ENCODE measurements at regions not wholly inside any gene's neighbourhood (a gene's known extent, or its start where the extent isn't known, plus 50 kb on each side); places are given as distances from the start of the nearest gene placed in this dataset.

DNA sequence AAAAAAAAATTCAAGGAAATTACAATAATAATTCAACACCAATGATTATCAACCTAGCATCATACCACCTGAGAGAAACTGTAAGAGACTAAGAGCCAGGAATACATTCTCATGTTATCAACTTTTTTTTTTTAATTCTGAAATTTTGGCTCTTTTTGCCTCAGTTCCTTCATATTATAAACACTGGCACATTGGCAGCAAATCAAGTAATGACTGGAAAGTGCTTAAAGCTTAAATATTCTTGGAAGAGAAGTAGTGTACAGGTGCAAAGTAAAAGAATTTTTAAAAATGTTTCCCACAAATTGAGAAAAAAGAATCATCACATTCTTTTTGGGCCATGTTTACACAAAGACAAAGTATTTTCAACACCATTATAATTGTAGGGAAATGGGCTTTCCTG is 296.9 kb upstream of the SOX5 start:
- Histone ChIP-seq H3K27ac (replicated peaks) (no peak overlapping the region), H3K27me3 (ENCODE audit: insufficient read depth, poor library complexity, severe bottlenecking) (no peaks in the 10 kb centered on the region), H3K4me3 (replicated peaks; ENCODE audit: insufficient read depth, low read length) (no peak overlapping the region)
- TF ChIP-seq, protein P1, sequence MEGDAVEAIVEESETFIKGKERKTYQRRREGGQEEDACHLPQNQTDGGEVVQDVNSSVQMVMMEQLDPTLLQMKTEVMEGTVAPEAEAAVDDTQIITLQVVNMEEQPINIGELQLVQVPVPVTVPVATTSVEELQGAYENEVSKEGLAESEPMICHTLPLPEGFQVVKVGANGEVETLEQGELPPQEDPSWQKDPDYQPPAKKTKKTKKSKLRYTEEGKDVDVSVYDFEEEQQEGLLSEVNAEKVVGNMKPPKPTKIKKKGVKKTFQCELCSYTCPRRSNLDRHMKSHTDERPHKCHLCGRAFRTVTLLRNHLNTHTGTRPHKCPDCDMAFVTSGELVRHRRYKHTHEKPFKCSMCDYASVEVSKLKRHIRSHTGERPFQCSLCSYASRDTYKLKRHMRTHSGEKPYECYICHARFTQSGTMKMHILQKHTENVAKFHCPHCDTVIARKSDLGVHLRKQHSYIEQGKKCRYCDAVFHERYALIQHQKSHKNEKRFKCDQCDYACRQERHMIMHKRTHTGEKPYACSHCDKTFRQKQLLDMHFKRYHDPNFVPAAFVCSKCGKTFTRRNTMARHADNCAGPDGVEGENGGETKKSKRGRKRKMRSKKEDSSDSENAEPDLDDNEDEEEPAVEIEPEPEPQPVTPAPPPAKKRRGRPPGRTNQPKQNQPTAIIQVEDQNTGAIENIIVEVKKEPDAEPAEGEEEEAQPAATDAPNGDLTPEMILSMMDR (IDR thresholded peaks at IDR 0.05; ENCODE audit: insufficient read depth, low read length): no peak
- DNase-seq (ENCODE audit: low read depth in 1 of 2, low spot score in 1 of 2): no peak

DNA sequence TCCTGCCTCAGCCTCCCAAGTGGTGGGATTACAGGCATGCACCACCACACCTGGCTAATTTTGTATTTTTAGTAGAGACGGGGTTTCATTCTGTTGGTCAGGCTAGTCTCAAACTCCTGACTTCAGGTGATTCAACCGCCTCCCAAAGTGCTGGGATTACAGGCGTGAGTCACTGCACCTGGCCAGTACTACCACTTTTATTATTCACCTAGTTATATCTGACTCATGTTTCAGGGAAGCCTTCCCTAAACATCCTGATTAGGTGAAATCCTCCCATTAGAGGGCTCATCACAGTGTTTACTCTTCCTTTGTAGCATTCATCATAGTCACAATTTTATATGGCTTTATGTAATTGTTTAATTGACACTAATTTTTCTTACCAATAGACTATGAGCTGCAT is 295.3 kb upstream of the SOX5 start:
- no peak for DNase-seq (ENCODE audit: low read depth in 1 of 2, low spot score in 1 of 2)
- Histone ChIP-seq H3K27ac (replicated peaks) (no peak overlapping the region), H3K27me3 (ENCODE audit: insufficient read depth, poor library complexity, severe bottlenecking) (no peaks in the 10 kb centered on the region), H3K4me3 (replicated peaks; ENCODE audit: insufficient read depth, low read length) (no peak overlapping the region)
- TF ChIP-seq, protein P2, sequence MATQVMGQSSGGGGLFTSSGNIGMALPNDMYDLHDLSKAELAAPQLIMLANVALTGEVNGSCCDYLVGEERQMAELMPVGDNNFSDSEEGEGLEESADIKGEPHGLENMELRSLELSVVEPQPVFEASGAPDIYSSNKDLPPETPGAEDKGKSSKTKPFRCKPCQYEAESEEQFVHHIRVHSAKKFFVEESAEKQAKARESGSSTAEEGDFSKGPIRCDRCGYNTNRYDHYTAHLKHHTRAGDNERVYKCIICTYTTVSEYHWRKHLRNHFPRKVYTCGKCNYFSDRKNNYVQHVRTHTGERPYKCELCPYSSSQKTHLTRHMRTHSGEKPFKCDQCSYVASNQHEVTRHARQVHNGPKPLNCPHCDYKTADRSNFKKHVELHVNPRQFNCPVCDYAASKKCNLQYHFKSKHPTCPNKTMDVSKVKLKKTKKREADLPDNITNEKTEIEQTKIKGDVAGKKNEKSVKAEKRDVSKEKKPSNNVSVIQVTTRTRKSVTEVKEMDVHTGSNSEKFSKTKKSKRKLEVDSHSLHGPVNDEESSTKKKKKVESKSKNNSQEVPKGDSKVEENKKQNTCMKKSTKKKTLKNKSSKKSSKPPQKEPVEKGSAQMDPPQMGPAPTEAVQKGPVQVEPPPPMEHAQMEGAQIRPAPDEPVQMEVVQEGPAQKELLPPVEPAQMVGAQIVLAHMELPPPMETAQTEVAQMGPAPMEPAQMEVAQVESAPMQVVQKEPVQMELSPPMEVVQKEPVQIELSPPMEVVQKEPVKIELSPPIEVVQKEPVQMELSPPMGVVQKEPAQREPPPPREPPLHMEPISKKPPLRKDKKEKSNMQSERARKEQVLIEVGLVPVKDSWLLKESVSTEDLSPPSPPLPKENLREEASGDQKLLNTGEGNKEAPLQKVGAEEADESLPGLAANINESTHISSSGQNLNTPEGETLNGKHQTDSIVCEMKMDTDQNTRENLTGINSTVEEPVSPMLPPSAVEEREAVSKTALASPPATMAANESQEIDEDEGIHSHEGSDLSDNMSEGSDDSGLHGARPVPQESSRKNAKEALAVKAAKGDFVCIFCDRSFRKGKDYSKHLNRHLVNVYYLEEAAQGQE (IDR thresholded peaks at IDR 0.05; ENCODE audit: insufficient replicate concordance, low read depth): no peak
- no peak for TF ChIP-seq SPI1 (IDR thresholded peaks at IDR 0.05; ENCODE audit: borderline replicate concordance, low read depth)
- no peak for TF ChIP-seq POLR2AphosphoS5 (IDR thresholded peaks at IDR 0.05; ENCODE audit: low read depth)
- TF ChIP-seq GABPA (IDR thresholded peaks at IDR 0.05; ENCODE audit: low read depth): no peak
- TF ChIP-seq, protein P1 (IDR thresholded peaks at IDR 0.05; ENCODE audit: insufficient read depth, low read length): no peak

DNA sequence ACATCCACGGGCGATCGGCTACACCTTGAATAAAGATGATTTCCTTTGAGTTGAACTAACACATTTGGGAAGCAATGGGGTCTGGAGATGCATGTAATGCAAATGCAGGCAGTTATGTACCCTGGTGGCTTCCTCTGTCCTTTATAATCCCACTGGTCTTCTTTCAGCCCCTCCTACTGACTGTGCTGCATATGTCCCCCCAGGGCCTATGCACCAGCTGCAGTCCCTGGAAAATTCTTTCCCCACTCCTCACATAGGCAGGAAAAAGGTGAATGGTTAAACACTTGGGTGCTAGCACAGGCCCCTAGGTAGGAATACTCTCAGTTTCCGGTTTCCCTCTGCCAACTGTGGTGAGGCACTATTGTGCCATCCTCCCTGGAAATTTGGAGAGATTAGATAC is 294.8 kb upstream of the SOX5 start:
- Histone ChIP-seq H3K4me3 (replicated peaks; ENCODE audit: insufficient read depth, low read length) (no peak overlapping the region), H3K27ac (replicated peaks) (no peak overlapping the region), H3K27me3 (ENCODE audit: insufficient read depth, poor library complexity, severe bottlenecking) (no peaks in the 10 kb centered on the region)
- no peak for DNase-seq (ENCODE audit: low read depth in 1 of 2, low spot score in 1 of 2)
- TF ChIP-seq, protein P2 (IDR thresholded peaks at IDR 0.05; ENCODE audit: insufficient replicate concordance, low read depth): no peak
- no peak for TF ChIP-seq POLR2AphosphoS5 (IDR thresholded peaks at IDR 0.05; ENCODE audit: low read depth)
- TF ChIP-seq, protein P1 (IDR thresholded peaks at IDR 0.05; ENCODE audit: insufficient read depth, low read length): no peak
- no peak for TF ChIP-seq GABPA (IDR thresholded peaks at IDR 0.05; ENCODE audit: low read depth)
- no peak for TF ChIP-seq SPI1 (IDR thresholded peaks at IDR 0.05; ENCODE audit: borderline replicate concordance, low read depth)

DNA sequence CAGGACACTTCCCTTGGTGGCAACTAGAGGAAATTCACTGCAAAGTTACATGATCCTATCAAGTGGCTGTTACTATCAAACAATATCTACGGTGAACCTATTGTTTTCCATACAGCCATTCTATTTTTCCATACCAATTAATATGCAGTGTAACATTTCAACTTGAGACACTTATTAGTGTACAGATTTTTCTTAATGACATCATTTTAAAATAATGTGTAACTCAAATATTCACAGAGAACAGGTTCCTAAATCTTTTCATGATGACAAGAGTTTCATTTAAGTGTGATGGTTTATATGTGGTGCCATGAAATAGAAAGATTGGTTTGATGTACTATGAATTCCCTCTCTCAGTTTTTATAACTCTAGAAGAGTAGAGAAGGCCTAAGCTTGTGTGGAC is 291.2 kb upstream of the SOX5 start:
- H3K4me3 ChIP-seq (replicated peaks; ENCODE audit: insufficient read depth, low read length): no peak overlapping the region
- TF ChIP-seq POLR2AphosphoS5 (IDR thresholded peaks at IDR 0.05; ENCODE audit: low read depth) (no peak), GABPA (IDR thresholded peaks at IDR 0.05; ENCODE audit: low read depth) (no peak), SPI1 (IDR thresholded peaks at IDR 0.05; ENCODE audit: borderline replicate concordance, low read depth) (no peak)
- TF ChIP-seq, protein P2 (IDR thresholded peaks at IDR 0.05; ENCODE audit: insufficient replicate concordance, low read depth): no peak
- TF ChIP-seq, protein P1 (IDR thresholded peaks at IDR 0.05; ENCODE audit: insufficient read depth, low read length): no peak
- no peaks in the 10 kb centered on the region for H3K27me3 ChIP-seq (ENCODE audit: insufficient read depth, poor library complexity, severe bottlenecking)
- no peak for DNase-seq (ENCODE audit: low read depth in 1 of 2, low spot score in 1 of 2)
- no peak overlapping the region for H3K27ac ChIP-seq (replicated peaks)
